GM18511 (cell line): ENCODE measurements at regions not wholly inside any gene's neighbourhood (a gene's known extent, or its start where the extent isn't known, plus 50 kb on each side); places are given as distances from the start of the nearest gene placed in this dataset.
A peak's percentile ranks its signal among the peaks of the same experiment; 100 is the strongest.

Experiments
- ATAC-seq: cut with Tn5 transposase; IDR thresholded peaks from one replicate; pipeline ENCODE4 v1.9.1; 2021; ENCODE audit warnings: mild to moderate bottlenecking, moderate library complexity; ENCODE audit not compliant: unreplicated experiment

DNA sequence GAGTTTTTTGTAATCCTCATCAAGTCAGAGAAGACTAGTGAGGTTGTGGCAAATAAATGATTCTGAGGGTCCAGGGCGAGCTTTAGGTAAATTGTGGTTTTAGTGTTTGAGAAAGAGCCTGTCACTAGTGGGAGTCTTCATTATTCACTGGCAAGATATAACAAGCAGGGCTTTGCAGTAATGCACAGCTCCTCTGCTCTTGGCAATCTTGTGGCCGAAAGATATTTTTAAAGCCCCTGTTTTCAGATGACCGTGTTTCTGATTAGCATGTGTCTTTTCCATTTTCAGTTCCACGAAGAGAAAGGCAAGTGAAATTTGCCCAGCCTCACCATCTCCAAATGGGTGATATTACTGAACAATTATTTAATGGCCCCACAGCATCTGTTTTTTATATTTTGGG lies 154.0 kb upstream of the BCL6 start:
- no peak for ATAC-seq

DNA sequence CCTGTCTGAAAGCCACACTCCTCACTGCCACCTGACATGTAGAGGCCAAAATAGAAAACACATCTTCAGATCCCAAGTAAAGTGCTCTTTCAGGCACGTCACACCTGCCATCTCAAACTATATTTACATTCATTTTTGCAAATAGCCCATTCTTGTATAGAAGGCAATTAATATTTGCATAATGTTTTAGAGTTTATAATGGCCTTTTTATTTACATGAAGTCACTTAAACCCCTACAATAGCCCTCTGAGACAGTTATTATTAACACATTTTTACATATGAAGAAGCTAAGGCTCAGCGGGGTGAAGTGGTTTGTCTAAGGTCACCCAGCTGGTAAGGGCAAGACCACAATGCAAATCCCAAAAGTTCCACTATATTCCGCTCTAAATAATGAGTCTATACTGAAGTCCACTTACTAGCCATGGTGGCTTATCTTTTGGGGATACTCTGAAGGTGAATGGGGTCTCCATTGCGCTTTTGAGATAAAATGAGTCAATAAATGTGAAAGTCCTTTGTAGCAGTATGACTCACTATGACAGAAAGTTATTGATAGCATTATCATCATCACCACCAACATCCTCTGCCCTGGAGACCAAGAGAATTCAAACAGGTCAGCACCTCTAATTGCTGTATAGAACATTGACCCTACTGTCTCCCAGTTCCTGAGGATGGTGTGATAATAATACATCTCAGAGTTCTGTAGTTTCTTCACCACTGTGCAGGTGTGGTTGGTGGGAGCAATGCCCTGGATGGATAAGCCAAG lies 155.9 kb upstream of the BCL6 start:
- ATAC-seq, result peak; percentile 60

DNA sequence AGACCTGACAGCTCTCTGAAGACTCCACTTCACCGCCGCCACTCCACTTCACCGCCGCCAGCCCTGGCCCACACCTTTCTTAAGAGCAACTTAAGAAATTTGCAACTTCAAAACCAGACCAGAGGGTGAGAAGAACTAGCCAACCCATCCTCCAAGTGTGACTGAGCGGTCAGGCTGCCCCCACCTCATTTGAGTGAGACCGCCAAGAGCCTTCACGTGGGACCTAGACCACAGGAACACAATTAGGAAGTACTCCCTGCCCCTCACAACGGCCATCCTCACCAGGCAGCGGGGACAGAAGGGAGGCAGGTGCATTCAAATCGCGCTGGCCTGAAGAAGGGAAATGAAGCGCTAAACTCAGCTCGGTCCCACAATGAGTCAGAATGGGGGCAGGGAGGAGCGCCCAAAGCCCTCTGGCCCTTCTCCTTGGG lies 156.8 kb upstream of the BCL6 start:
- peak; percentile 78 for ATAC-seq

DNA sequence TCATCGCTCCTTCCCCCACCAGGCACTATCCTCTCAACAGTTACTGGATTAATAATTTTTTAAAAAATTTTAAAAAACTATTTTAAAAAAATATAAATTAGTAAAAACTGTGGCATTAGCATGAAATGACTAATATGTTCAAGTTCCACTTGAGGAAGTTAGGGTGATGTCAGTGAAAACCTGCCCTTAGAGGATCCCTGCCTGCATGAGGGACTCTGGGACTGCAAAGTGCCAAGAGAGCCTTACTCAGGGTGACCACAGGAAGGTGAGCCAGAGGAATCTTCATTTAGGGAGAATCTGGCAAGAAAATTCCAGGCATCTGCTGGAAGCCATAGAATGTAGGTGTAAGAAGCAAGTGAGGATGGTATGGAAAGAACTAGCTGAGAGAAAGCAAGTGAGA lies 157.7 kb upstream of the BCL6 start:
- no peak for ATAC-seq

DNA sequence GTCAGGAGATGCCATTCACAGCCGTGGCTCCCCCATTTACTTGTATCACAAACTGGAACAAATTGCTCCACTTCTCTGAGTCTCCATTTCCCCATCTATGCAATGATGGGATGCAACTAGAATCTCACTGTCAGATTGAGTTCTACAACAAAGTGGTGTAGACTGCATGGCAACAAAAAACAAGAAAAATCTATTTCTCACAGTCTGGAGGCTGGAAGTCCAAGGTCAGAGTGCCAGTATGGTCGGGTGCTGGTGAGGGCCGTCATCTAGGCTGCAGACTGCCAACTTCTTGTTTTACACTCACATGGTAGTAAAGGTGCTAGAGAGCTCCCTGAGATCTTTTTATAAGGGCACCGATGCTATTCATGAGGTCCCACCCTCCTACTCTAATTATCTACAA lies 158.4 kb upstream of the BCL6 start:
- no peak for ATAC-seq

DNA sequence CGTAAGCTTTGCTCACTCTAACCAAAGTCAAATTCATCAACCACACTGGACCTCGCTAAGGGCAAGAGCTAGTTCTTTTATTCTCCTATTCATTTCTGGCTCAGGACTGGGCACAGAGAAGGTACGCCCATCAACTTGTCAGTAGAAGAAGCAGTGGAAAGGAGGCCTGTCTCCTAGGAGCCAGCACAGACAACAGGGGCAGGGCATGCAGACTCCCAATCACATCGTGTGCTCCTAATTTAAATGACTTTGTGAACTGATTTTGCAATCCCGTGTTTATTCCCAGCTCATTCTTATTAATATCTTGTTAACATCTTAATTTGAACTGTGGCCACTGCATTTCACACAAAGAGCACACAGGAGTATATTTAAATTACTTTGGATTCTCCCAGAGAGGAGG lies 161.1 kb upstream of the BCL6 start:
- ATAC-seq, result no peak

DNA sequence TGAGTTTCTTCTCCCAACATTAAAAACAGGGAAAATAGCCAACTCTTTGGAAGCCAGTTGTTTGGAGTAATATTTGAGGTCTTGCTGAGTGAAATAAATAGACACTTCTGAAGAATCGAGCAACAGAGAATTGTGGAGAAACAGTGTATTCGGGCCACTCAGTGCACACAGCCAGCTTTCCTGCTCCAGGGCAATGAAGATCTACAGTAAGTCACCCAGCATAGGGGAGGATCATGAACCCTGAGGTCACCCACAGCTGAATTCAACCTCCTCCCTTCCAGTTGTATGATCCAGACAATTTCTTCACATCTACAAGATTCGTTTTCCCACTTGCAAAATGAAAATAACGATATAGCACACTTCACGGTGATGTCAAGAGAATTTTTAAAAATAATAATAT lies 161.7 kb upstream of the BCL6 start:
- ATAC-seq, result no peak

DNA sequence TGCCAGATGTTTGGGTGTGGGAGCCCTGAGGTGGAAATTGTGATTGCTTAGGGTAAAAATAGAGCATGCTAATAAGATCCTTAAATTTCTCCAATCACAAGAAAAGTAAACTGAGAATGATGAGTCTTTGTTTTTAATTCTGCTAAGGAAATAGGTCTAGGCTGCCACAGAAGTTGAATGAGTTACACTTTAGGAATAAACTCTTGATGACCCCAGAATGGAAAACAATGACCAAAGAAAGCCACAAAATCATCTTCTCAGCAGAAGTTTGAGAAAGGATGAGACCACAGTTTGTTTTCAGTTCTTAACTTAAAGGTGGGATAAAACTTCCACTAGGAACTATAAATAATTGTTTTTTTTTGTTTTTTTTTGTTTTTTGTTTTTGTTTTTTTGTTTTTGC lies 164.6 kb upstream of the BCL6 start:
- no peak for ATAC-seq

DNA sequence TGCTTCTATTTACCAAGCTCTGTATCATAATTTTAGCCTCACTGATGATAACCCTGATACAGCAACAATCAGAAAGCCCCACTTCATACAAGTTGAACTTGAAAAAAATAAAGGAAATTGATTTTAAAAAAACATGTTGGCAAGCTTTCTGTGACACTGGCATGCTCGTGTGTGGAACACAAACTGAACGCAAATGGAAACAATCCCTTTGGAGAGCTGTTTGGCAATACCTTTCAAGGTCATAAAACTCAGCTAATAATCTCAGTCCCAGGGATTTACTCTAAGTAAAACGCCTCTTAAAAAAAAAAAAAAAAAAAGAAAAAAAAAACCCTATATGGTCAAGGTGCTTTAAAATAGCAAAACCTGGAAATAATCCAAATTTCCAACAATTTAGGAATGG lies 166.7 kb upstream of the BCL6 start:
- no peak for ATAC-seq

DNA sequence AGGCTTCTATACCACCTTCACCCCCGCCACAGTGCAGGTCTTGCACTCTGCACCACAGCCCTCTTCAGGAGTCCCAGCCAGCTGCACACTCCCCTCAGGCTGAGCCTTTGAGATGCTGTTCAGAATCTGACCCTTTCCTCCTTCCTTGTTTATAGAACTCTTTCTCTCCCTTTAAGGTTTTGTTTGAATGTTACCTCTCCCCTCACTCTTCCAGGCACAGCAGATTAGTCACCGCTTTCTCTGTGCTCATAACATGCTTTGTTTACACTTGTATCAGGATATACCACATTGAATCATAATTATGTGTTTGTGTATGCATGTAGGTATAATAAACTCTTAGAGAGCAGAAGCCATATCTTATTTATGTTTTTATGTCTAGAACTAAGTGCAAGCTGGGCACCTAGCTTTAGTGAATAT lies 168.4 kb upstream of the BCL6 start:
- no peak for ATAC-seq

DNA sequence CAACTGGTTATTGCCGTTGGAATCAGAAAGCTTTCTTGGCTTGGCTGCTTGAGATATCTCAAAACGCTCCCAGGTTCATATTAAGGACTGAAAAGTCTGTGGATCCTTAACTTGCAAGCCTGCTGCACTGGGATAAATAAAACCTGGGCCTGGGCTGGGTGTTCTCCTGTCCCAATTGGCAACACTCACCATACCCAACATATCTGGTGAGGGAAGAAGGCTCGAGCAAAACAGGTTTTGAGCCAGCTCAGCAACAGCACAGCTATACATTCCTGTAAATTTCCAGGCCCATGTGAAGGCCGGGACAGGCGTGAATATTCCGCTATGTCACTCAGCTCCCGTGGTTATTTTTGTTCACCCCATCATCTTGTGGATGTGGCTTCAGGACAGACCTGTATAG lies 169.0 kb upstream of the BCL6 start:
- no peak for ATAC-seq

DNA sequence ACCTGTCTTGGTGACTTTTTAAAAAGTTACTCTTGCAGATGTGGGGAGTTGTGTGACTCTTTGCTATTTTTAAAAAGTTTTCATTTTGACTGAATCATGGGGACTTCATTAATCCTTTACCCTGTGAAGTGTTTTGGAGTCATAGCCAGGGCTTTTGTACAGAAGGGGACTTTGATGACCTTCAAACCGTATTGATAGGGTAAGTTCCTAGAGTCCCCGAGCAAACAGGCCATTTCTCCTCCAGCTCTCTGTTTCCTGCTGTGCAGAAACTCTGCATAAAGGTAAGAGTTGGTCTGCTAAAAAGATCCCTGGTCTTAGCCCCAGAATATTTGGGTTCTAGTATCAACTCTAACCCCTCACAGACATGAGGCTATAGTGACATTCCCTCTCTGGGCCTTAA lies 170.8 kb upstream of the BCL6 start:
- ATAC-seq, result no peak

DNA sequence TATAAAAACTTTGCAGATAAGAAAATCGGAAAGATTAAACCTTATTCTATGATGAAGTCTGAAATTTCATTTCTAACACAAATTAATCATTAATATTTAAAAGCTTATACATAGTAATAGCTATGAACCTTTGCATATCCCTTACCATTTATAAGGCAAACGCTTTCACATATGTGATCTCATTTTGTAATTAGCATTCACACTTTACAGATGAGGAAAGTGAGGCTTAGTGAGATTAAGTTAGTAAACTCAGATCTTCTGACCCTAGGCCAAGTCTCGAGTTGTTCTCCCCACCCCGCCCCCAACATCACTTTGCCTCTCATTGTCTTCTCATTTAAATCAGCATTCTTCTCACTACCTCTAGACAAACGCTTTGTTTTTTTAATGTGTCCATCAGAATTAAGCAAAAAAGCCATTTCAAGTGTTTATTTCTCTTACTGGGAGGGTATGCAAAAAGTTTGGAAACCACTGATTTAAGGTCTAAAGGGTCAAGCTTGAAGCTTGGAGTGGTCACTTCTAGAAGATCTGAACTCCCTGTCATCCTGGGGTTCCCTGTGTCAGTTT lies 172.9 kb upstream of the BCL6 start:
- no peak for ATAC-seq

DNA sequence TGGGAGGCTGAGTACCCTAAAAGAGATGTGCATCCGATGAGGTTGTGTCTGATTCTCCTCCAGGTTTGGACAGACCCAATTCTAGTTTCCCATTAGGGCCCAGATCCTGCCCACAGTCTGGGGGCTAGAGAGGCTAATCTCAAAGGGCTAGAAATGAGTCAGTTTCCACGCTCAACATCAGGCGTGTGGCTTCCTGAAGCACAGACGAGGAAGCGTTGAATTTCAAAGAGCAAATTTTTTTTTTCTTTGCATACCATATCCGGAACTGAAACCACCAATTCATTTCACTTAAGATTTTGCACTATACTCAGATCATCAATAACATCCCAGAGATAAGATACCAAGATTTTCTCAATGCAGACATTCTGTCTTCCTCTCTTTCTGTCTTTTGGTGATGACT lies 173.8 kb upstream of the BCL6 start:
- peak; percentile 94 for ATAC-seq

DNA sequence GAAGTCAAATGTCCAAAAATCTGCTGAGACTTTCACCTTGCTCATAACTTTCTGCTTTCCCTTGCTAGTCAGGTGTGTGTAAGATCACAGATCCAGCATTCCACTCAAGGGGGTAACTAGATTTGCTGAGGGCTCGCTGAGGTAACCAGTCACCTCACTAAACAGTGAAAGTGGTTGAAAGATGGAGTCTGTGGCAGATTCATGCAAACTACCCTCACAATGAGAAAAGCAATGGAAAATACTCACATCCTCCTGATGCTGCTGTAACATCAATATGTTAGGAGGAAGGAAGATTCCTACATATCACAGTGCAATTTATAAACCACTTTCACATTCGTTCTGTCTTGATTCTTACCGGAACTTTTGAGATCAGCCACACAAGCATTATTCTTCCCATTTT lies 174.3 kb upstream of the BCL6 start:
- peak; percentile 40 for ATAC-seq

DNA sequence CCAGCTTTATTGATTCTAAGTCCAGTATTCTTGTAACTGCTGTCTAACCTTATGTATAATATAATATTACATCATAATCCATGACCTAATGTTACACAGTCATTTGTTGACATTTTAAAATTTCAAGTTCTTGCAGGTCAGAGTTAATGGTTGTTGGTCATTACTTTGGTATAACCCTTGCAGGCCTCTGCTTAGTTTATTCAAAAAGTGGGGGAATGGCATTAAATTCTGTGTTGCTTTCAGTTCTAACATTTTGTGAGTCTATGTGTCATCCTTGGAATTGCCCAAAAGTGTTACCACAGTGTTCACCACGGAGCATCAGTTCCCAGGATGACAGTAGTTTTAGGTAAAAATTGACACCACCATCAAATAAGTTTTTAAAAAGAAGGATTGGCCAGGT lies 174.8 kb upstream of the BCL6 start:
- ATAC-seq, result no peak

DNA sequence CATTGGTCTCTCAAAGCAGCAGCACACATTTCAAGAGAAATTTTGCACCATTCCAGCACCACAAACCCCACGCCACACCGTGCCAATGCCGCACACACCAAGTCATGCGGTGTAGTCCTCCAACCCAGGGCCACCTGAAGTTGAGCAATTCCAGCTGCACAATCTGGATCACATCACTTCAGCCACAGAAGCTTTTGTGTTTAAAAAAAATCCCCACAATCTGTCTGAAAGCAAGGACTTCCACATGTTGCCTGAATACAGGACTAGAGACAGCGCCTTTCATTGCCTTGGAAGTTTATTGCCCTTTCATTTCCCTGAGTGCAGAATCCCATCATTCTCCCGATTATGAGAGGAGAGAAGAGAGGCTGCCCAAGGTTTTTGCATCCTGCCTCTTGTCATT lies 175.6 kb upstream of the BCL6 start:
- ATAC-seq, result no peak

DNA sequence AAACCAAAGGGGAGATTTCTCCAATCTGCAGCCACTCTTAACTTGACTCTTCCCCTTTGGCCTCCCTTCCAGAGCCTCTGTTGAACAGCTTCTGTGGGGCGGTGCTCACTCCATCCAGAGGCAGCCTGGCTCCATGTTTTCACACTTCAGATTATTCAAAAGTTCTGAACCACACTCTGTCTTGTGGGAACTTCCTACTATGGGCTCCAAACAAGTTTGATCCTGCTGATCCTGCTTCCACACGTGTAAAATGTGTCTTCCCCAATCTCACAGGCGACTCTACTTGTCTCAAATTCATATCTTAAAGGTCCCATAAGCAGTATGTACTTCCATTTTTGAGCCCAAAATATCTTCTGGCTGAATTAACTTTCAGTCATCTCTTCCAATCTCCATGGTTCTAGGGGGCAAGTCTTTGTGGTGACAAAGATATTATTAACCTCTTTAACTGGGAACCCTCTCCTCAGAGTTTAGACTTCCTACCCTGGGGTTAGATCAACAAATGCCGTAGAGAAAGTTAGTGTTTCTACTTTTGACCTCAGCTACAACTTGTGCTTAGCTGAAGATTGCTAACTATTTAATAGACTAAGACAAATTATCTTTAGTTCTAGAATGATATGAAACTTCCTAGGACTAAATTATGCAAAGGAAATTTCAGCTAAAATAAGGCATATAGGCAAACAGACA lies 176.3 kb upstream of the BCL6 start:
- ATAC-seq, result no peak

DNA sequence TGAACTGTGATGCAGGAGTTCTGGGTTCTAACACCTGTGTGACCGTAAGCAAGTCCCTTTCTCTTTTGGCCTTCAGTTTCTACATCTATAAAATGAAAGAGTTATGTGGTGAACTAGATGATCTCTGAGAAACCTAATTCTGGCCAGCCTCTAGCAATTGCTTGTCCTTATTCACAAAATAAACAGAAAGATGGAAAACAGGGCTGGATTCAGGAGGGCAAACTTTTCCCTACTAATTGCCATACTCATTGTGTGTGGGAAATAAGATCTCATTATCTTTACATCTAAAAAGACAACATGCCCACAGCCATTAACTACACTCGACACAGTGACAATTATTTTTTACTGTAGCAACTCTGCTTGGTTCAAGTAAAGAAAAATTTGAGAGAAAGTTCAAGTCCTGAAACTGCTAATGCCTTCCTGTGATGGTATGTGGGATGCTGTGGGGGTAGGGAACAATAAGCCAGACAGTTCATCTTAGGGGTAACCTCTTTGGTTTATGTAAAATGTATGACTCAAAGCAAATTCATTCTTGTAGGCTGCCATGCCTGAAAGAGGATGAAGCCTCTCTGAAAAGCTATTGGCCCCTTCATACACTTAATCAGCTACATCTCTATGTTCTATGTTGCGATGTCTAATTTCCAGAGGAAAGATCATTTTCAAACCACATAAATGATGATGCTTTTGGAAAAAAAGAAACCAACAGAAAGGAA lies 177.6 kb upstream of the BCL6 start:
- ATAC-seq, result no peak

DNA sequence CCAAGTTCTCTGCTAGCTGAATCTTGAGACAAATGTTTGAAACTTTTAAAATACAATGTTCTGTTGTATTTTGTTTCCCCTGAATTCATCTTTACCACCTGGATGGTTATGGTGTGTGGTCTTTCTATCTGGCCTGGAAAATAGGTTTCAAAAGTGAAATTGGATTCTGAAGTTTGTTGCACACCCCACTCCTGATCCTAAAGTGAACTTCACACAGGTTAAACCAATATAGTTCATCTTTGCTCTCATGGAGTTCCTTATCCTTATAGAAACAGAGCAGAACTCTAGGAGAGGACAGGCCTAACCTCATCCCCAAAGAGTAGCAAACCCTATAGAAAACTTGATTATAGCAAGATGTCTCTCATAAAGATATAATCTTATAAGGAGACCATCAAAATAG lies 179.4 kb upstream of the BCL6 start:
- no peak for ATAC-seq

DNA sequence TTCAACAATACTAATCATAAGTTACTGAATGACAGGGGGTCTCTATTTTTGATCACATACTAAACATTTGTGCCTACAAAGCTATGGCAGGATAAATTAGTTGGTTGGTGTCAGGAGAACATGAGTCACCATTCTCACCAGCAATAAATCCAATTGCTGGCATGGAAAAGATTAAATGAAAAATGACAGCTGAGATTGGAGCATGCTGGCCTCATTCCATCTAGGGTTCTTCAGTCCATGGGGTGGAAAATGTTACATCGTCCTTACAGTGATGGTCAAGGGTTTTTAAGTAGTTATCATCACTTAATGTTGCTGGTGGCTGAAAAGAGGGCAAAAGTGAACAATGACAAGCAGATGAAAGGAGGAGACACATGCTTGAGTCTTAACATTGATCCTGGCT lies 180.1 kb upstream of the BCL6 start:
- no peak for ATAC-seq

DNA sequence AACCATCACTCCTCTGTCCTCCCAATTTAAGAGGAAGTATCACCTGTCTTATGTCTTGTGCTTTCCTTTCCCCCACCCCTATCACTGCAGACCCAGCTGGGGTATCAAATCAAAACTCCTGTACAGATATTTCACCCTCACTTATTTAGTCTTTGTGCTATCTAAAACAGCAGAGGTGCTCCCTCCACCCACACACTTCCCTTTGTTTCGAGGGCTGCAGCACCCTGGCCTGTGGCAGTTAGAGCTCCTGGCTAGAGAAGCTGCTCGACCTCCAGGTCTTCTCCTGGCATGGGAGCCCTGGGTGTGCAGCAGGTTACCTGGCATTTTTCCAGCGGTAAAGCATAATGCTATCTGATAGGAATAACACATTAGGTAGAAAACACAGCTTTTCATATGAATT lies 181.4 kb upstream of the BCL6 start:
- no peak for ATAC-seq
